Jurkat, Clone E6-1 (cell line): ENCODE measurements at regions not wholly inside any gene's neighbourhood (a gene's known extent, or its start where the extent isn't known, plus 50 kb on each side); places are given as distances from the start of the nearest gene placed in this dataset.

ENCODE experiments used
- DNase-seq: peaks from one replicate; pipeline ENCODE4 v3.0.0-alpha.2; 2011; ENCODE audit warnings: low read depth, low spot score
- H3K4me3 ChIP-seq: 2 replicates; pipeline ENCODE4 v1.5.1; 2011; ENCODE audit warnings: mild to moderate bottlenecking, low read length, control low read depth, moderate library complexity

DNA sequence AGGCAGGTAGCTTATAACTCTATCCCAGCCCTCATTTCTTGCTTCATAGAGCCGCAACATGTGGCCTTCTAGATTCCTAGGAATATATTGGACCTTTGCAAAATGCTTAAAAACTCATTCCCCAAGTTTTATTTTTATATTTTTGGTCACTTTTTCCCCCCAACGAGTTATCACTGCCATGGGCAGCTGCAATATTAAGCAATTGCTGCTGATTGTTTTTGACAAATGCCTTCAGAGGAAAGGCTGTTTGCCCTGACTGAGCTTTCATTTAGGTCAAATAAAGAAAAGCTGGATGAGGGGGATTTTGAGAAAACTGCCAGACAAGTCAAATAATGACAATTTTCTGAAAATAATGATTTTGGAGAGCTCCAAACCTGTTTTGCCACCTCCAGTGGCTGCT, 976.9 kb upstream of the MBL2 start:
- DNase-seq: no peak
- no peak overlapping the region for H3K4me3 ChIP-seq

- no peak for DNase-seq
- H3K4me3 ChIP-seq: no peak overlapping the region
Measured at GRCh38 chr10:53748319-53748718, 975.7 kb upstream of the MBL2 start.

DNA sequence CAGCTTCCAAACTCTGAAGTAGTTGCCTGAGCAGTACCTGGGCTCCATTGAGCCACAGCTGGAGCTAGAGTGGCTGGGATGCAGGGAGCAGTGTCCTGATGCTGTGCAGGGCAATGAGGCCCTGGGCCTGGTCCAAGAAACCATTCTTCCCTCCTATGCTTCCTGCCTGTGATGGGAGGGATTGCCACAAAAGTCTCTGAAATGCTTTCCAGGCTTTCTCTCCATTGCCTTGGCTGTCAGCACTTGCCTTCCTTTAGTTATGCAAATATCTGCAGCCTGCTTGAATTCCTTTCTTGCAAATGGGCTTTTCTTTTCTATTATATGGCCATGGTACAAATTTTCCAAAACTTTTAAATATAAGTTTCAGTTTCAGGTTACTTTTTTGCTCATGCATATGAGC, 972.2 kb upstream of the MBL2 start:
- no peak for DNase-seq
- no peak overlapping the region for H3K4me3 ChIP-seq

GRCh38 chr10:53744176-53744575, 971.6 kb upstream of the MBL2 start:
- H3K4me3 ChIP-seq: no peak overlapping the region
- no peak for DNase-seq

GRCh38 chr10:53737132-53737531, 964.5 kb upstream of the MBL2 start:
- no peak for DNase-seq
- H3K4me3 ChIP-seq: no peak overlapping the region

GRCh38 chr10:53726921-53727320, 954.3 kb upstream of the MBL2 start:
- DNase-seq: no peak
- H3K4me3 ChIP-seq: no peak overlapping the region

DNA sequence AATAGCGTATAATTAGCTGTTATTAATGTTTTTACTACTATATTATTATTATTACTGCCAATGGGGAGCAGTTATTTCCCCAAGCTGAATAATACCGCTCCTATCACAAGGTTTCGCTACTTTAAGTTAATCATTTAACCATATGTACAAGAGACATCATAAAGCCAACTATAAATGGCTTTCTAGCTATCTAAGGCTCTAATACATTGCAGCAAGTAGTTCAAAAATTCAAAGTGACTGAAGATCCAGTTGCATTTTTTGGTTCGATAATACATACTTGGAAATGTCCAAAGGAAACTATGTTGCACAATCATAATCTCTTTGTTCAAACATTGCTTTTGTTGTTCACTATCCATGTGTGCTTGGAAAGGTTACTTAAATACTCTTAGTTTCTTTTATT, 952.0 kb upstream of the MBL2 start:
- no peak overlapping the region for H3K4me3 ChIP-seq
- DNase-seq: no peak

DNA sequence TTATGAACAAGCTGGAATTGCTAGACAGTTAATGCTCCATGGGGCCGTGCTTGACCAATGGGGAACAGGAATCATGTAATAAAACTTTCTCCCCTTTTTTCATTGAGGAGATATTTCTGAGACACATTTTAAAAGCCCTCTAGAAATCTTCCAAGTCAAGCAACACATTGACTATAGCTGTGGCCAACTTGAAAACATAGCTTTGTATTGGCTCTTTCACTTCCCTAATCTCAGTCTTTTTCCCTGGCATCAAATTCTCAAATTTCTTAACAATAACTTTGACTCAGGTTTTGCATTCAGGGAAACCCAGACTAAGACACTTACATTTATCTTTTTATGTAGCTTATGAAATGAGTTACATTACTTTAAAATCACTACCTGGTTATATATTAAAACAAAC, 947.1 kb upstream of the MBL2 start:
- H3K4me3 ChIP-seq: no peak overlapping the region
- no peak for DNase-seq

DNA sequence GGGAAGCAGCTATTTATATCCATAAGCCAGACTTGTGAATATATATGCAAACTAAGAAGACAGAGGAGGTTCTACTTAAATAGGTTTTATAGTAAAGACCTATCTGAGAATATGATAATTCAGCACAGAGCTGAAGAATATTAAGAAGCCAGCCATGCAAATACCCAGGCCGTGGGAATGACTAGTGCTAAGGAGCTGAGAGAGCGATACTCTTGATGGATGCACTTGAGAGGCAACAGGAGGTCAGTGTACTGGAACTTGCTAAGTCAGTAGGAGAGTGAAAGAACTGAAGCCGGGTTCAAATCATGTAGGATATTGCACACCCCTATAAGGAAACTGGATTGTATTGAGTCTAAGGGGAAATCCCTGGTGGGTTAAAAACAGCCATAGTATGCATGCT, 943.6 kb upstream of the MBL2 start:
- DNase-seq: no peak

DNA sequence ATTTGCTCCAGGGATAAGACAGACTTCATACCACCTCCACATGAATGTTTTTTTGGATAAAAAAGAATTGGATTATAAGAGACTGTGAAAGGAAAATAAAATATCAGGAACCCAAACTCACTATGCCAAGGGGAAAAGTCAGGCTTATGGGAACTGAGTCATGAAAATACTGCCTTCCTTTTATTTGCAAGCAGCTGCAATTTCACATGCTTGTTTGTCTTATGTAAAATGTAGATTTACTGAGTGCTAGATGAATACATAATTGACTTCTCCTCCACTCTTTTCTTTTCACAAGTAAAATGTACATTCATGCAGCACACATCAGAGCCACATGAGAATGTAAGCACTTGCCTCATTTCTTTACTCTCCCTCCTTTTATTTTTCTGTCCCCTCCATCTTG, 940.8 kb upstream of the MBL2 start:
- DNase-seq: no peak
- H3K4me3 ChIP-seq: no peak overlapping the region

More for the DNA sequence above, 943.6 kb upstream of the MBL2 start:
- H3K4me3 ChIP-seq: no peak overlapping the region

- H3K4me3 ChIP-seq: no peak overlapping the region
- no peak for DNase-seq
Measured at GRCh38 chr10:53702489-53702888, 929.9 kb upstream of the MBL2 start.

DNA sequence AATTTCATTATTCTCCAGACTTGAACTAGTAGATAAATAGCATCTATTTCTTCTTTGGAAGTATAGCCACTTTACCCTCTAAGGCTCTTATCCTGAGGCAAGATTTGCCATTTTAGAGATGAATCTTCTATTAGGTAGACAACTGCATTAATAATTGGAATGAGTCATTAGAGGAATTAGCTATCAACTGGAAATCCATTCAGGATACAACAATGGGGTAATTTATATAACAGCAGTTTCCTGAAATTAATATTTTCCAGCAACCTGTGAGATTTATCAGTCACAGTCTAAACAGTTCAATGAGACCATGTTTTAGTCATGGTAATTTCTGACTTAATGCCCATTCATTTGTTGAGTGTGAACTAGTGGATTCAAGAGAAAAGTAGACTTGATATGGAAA, 928.6 kb upstream of the MBL2 start:
- DNase-seq: no peak
- no peak overlapping the region for H3K4me3 ChIP-seq

DNA sequence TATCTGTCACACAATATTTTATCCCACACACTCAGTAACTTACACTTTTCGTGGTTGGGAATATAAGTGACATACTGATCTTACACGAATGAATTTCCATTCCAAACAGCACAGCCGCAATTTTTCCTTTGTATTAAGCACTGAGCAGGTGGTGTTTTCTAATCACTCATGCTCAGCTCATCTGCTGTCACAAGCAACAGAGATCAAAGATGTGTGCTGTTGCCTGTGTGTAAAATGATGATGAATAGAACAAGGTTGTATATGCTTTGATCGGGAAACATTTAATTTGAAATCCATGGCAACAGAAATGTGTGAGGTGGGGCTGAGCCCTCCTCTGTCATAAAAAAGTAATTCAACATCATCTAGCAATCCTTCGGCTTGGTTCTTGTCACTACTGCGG, 927.7 kb upstream of the MBL2 start:
- no peak overlapping the region for H3K4me3 ChIP-seq
- DNase-seq: no peak

GRCh38 chr10:53699684-53700083, 927.1 kb upstream of the MBL2 start:
- H3K4me3 ChIP-seq: no peak overlapping the region
- DNase-seq: no peak

- DNase-seq: no peak
- no peak overlapping the region for H3K4me3 ChIP-seq
Measured at GRCh38 chr10:53699231-53699630, 926.6 kb upstream of the MBL2 start.

GRCh38 chr10:53697038-53697437, 924.5 kb upstream of the MBL2 start:
- H3K4me3 ChIP-seq: no peak overlapping the region
- no peak for DNase-seq

GRCh38 chr10:53690524-53691240, 918.1 kb upstream of the MBL2 start:
- H3K4me3 ChIP-seq: no peak overlapping the region
- DNase-seq: no peak

DNA sequence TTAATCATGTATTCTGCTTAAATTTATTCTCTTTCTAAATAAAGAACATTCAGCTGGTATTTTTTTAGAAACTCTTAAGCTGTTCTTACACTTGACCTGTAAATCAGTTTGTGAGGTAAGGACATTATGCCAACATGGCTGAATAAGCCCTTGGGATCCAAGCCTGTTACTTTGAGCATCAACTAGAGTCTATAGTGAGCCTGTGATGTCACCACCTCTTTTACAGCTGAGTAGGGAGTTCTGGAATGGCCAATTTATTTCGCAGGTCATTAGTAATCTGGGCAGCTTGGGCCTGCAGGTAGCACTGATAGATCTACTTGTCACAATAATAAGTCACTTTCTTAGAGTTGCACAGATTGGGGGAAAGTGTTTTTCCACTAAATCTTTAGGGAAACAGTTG, 915.2 kb upstream of the MBL2 start:
- DNase-seq: no peak
- no peak overlapping the region for H3K4me3 ChIP-seq

DNA sequence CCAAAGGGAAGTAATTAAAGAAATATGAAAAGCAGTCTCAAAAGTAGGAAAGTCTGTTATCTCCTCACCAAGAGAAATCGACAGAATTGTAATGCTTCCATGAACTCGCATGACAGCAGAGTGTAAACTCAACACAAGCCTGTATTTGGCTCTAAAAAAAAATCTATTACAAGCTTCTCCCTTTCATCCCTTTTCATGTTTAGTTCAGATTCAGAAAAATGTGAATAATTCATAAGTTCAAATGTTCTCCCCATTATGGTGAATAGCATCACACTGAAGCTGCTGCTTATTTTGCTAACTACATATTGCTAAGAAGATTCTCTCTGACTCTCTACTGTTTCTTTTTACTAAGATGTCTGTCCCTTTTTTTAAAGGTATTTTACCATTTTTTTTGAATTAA, 910.3 kb upstream of the MBL2 start:
- no peak overlapping the region for H3K4me3 ChIP-seq
- no peak for DNase-seq

DNA sequence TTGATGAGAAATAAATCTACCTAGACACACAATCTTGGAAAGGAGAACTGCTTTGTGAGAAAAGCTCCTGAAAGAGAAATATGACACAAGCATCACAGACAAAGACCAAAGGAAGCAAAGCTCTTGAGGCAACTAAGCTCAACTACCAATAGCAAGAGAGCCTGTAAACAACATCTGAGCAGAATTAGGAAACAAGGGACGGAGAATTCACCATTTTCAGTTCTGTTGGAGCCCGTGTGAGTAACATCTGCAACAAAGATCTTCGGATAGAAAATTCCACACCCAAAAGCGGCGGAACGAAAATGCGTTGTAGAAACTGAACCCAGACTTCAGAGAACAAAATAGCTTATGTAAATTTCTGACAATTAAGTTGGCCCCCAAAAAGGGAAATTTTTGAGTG, 909.9 kb upstream of the MBL2 start:
- no peak overlapping the region for H3K4me3 ChIP-seq
- no peak for DNase-seq

GRCh38 chr10:53679666-53680065, 907.1 kb upstream of the MBL2 start:
- no peak for DNase-seq
- H3K4me3 ChIP-seq: no peak overlapping the region

DNA sequence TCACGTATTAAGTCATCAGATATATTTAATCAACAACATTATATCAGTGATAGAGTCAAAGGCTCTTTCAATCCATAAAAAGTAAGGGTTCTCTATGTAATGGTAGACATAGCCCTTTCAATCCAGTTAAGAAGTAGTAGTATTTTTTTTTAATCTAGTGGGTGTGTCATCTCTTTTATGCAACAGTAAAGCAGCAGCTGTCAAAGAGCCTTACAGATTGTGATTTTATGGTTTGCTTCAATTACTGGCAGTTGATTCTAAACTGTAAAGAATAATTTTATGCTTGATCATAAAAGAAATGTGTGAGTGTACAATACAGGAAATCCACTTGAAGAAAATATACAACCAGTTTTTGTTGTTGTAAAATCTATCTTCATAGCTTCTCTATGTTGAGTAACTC, 902.6 kb upstream of the MBL2 start:
- DNase-seq: no peak

More for the DNA sequence above, 902.6 kb upstream of the MBL2 start:
- no peak overlapping the region for H3K4me3 ChIP-seq
